Naive thymus-derived CD4-positive, alpha-beta T cell (primary cell): ENCODE measurements at regions not wholly inside any gene's neighbourhood (a gene's known extent, or its start where the extent isn't known, plus 50 kb on each side); places are given as distances from the start of the nearest gene placed in this dataset.

Experiments
- ATAC-seq: fragments of 150-1000 bp; cut with Tn5 transposase; 2 replicates; pipeline ENCODE4 v1.10.0; 2021; ENCODE audit warnings: mild to moderate bottlenecking, moderate library complexity
- CTCF ChIA-PET: fragments of 350-600 bp; sonication (Branson Sonifier 250); formaldehyde crosslinking; loops from one replicate; lab custom pipeline; 2021; ENCODE audit warnings: antibody characterized with exemption; lab: Charles Lee
- POLR2A ChIA-PET: fragments of 350-600 bp; sonication (Branson Sonifier 250); formaldehyde crosslinking; loops from one replicate; lab custom pipeline; 2021; ENCODE audit warnings: antibody characterized with exemption, inconsistent platforms; lab: Charles Lee
- DNase-seq, 9 donors: peaks; one replicate each; pipeline versions ENCODE4 v3.0.0 to v3.0.0-alpha.2; 2020 to 2022; ENCODE audit warnings: mixed read lengths in 1 of 9
- H3K27ac ChIP-seq: one replicate; pipeline ENCODE4 v1.7.0; 2013; ENCODE audit warnings: mild to moderate bottlenecking, low read depth, low read length, moderate library complexity
- H3K27me3 ChIP-seq, 2 donors: one replicate each; pipeline ENCODE4 v1.7.0; 2013; ENCODE audit warnings: low read length in 2 of 2, mild to moderate bottlenecking in 2 of 2, moderate library complexity in 2 of 2; ENCODE audit not compliant: control insufficient read depth in 2 of 2, insufficient read depth in 2 of 2
- H3K36me3 ChIP-seq, 3 experiments: 1 replicate in 2 of 3; 2 replicates in 1 of 3; pipeline ENCODE4 v1.7.0; 2013; ENCODE audit warnings: low read length in 3 of 3, mild to moderate bottlenecking in 3 of 3, moderate library complexity in 1 of 3; ENCODE audit not compliant: insufficient read depth in 3 of 3, control insufficient read depth in 2 of 3
- H3K4me1 ChIP-seq, 2 donors: one replicate each; pipeline ENCODE4 v1.7.0; 2013; ENCODE audit warnings: low read length in 2 of 2, mild to moderate bottlenecking in 2 of 2, moderate library complexity in 1 of 2; ENCODE audit not compliant: control insufficient read depth in 2 of 2, insufficient read depth in 2 of 2
- H3K4me3 ChIP-seq: 2 replicates; pipeline ENCODE4 v1.7.0; 2013; ENCODE audit warnings: mild to moderate bottlenecking, low read length
- H3K9me3 ChIP-seq, 3 experiments: 1 replicate in 2 of 3; 2 replicates in 1 of 3; pipeline ENCODE4 v1.7.0; 2013; ENCODE audit warnings: low read length in 3 of 3; ENCODE audit not compliant: control insufficient read depth in 2 of 3
- H3K27ac Mint-ChIP-seq, 9 donors: one replicate each; pipeline ENCODE4 v1.8.0; 2020 to 2022; ENCODE audit warnings: mixed read lengths in 9 of 9, mild to moderate bottlenecking in 8 of 9, moderate library complexity in 5 of 9, inconsistent platforms in 2 of 9
- H3K27me3 Mint-ChIP-seq, 5 donors: one replicate each; pipeline ENCODE4 v1.8.0; 2021 to 2022; ENCODE audit warnings: mixed read lengths in 5 of 5, mild to moderate bottlenecking in 1 of 5
- H3K36me3 Mint-ChIP-seq, 5 donors: one replicate each; pipeline ENCODE4 v1.8.0; 2020 to 2022; ENCODE audit warnings: mixed read lengths in 5 of 5, mild to moderate bottlenecking in 3 of 5, inconsistent platforms in 1 of 5
- H3K4me1 Mint-ChIP-seq, 7 donors: one replicate each; pipeline ENCODE4 v1.8.0; 2020 to 2022; ENCODE audit warnings: mixed read lengths in 7 of 7, mild to moderate bottlenecking in 3 of 7, inconsistent platforms in 1 of 7
- H3K4me3 Mint-ChIP-seq, 10 donors: one replicate each; pipeline ENCODE4 v1.8.0; 2020 to 2022; ENCODE audit warnings: mild to moderate bottlenecking in 10 of 10, mixed read lengths in 10 of 10, moderate library complexity in 6 of 10, inconsistent platforms in 2 of 10
- H3K9me3 Mint-ChIP-seq, 11 donors: one replicate each; pipeline ENCODE4 v1.8.0; 2020 to 2022; ENCODE audit warnings: mixed read lengths in 11 of 11, mild to moderate bottlenecking in 4 of 11, inconsistent platforms in 1 of 11, moderate library complexity in 1 of 11
- intact Hi-C, 2 donors: fragments of 100-400 bp; cut with micrococcal nuclease; formaldehyde crosslinking; loops; one replicate each; pipeline ENCODE4 v1.15.1; 2023

DNA sequence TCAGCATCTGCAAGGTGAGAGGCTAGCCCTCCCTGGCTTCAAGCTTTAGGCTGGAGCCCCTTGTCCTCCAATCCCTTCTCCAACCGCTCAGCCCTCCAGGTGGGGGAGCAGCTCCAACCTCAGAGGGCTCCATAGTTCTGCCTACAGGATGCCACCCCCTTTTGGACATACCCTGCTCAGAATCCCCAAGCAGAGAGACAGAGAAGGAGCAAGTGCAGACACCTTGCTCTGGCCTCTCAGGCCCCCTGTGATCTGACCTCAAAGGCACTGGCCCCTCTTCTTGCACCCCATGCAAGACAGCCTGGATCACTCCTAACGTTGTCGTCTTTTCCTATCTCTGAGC, 101.6 kb downstream of the C5orf15 start:
- H3K27ac Mint-ChIP-seq = no peak overlapping the region
- intact Hi-C loops = no loop called here

DNA sequence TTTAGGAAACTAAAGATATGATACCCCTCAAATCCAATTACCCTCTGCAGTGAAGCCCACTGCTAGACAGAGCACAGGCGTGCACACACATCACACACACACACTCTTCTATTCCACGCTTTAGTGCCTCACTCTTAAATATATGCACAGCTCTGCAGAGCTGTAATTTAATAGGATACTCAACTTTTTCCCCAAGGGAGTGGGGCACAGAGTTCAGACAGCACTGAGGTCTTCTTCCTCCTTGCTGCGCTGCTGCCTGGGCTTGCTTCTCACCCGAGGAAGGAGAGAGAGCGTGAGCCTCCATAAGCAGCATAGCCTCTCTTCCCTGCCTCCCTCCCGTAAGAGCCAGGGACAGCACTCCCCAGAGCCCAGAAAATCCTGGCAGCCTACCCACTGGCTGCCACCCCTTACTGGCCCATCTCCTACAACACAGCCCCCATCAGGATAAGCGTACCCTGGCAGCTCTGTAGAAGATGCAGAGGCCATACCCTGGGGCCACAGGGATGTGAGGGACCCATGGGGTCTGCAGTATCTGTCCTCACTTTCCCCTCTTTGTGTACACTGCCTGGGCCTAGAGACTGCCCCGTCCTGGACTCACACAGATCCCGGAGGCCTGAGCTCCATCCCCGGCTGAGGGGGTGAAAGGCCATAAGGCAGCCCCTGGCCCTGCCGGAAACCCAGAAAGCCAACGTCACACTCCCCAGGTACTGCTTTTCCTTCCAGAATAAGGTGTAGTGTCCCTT, 102.1 kb downstream of the C5orf15 start:
- no peak for DNase-seq
- H3K27ac Mint-ChIP-seq = no peak overlapping the region
- H3K4me3 ChIP-seq = no peak overlapping the region
- H3K27me3 Mint-ChIP-seq = peaks cover 0 to 18% (median 0%) of the 10 kb centered on the region in 5 donors
- no peak overlapping the region for H3K4me3 Mint-ChIP-seq
- ChIA-PET CTCF (interaction anchor here (0.8 kb wide), 1 partner anchor 756 kb away, joined by 4 read pairs; no protein-coding TSS in a partner anchor), POLR2A (interaction anchor here (0.8 kb wide), 1 partner anchor 306 kb away, joined by 3 read pairs; no protein-coding TSS in a partner anchor)
- peaks cover 0 to 2% (median 0%) of the 10 kb centered on the region in 11 donors for H3K9me3 Mint-ChIP-seq
- H3K4me1 ChIP-seq = no peaks in the 10 kb centered on the region
- ATAC-seq = no peak
- no peak overlapping the region for H3K27ac ChIP-seq
- H3K9me3 ChIP-seq = no peaks in the 10 kb centered on the region
- intact Hi-C loops = no loop called here
- H3K36me3 ChIP-seq = no peaks in the 10 kb centered on the region
- H3K4me1 Mint-ChIP-seq = peaks cover 0 to 19% (median 6%) of the 10 kb centered on the region in 7 donors
- H3K27me3 ChIP-seq = no peaks in the 10 kb centered on the region
- H3K36me3 Mint-ChIP-seq = no peaks in the 10 kb centered on the region

More for the DNA sequence above, 101.6 kb downstream of the C5orf15 start:
- no peaks in the 10 kb centered on the region for H3K27me3 ChIP-seq
- no peak for DNase-seq
- ChIA-PET CTCF (interaction anchor here (0.8 to 2.3 kb wide), 2 partner anchors 753 to 756 kb away, joined by 4 to 7 read pairs; no protein-coding TSS in a partner anchor), POLR2A (interaction anchor here (0.8 kb wide), 1 partner anchor 307 kb away, joined by 3 read pairs; no protein-coding TSS in a partner anchor)
- no peak overlapping the region for H3K4me3 ChIP-seq
- H3K4me3 Mint-ChIP-seq = no peak overlapping the region
- peaks cover 0 to 2% (median 0%) of the 10 kb centered on the region in 11 donors for H3K9me3 Mint-ChIP-seq
- H3K36me3 Mint-ChIP-seq = no peaks in the 10 kb centered on the region
- H3K4me1 Mint-ChIP-seq = peaks cover 0 to 17% (median 6%) of the 10 kb centered on the region in 7 donors
- H3K27ac ChIP-seq = no peak overlapping the region
- H3K36me3 ChIP-seq = no peaks in the 10 kb centered on the region
- peaks cover 0 to 22% (median 0%) of the 10 kb centered on the region in 5 donors for H3K27me3 Mint-ChIP-seq
- H3K4me1 ChIP-seq = no peaks in the 10 kb centered on the region
- ATAC-seq = no peak
- H3K9me3 ChIP-seq = no peaks in the 10 kb centered on the region

DNA sequence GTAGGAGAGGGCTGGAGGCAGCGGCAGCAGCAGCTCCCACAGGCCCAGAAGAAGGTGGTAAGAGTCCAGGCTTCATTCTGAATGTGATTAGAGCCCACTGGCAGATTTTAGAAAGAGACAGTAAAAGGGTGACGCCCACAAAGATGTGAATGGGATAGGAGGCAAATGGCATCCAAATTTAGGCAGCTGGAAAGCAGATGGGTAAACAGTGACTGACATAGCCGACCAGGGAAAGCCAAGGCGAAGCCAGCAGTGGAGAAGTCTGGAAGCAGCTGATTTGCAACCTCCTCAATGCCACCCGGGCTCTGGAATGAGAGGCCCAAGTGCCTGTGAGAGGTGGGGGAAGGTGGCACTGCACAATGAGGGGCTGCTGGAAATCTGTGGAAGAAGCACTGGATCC, 103.3 kb downstream of the C5orf15 start:
- H3K36me3 Mint-ChIP-seq = no peaks in the 10 kb centered on the region
- H3K9me3 Mint-ChIP-seq = peaks cover 0 to under 1% (median 0%) of the 10 kb centered on the region in 11 donors
- no peak overlapping the region for H3K4me3 Mint-ChIP-seq
- no peaks in the 10 kb centered on the region for H3K27me3 ChIP-seq
- ATAC-seq (no peak), DNase-seq (no peak)
- peaks cover 0 to 19% (median 6%) of the 10 kb centered on the region in 7 donors for H3K4me1 Mint-ChIP-seq
- peaks cover 0 to 17% (median 0%) of the 10 kb centered on the region in 5 donors for H3K27me3 Mint-ChIP-seq
- H3K27ac ChIP-seq = no peak overlapping the region
- H3K4me3 ChIP-seq = no peak overlapping the region
- intact Hi-C loops = no loop called here
- no peaks in the 10 kb centered on the region for H3K9me3 ChIP-seq
- no peaks in the 10 kb centered on the region for H3K36me3 ChIP-seq
- POLR2A ChIA-PET = no interaction called here
- no peaks in the 10 kb centered on the region for H3K4me1 ChIP-seq
- CTCF ChIA-PET = no interaction called here
- H3K27ac Mint-ChIP-seq = no peak overlapping the region

DNA sequence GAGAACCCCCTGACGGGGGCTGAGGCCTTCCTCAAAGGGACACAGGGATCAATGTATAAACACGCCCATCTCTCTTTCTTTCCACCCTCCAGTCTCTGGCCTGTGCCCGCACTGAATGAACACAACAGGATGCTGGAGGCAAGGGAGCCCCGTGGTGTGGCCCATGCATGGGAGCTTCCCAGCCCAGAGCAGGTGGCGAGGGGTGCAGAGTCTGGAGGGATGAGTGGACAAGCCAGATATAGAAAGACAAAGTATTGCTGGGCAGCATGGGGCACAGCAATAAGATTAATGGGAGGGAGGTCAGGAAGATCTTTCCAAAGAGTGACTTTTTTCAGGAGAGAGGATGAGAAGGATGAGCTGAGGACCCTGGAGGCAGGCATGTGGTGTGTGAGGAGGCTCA, 103.7 kb downstream of the C5orf15 start:
- Mint-ChIP-seq H3K4me1 (peaks cover 0 to 19% (median 6%) of the 10 kb centered on the region in 7 donors), H3K27ac (no peak overlapping the region), H3K27me3 (peaks cover 0 to 13% (median 1%) of the 10 kb centered on the region in 5 donors), H3K36me3 (no peaks in the 10 kb centered on the region), H3K9me3 (peaks cover 0 to 4% (median 0%) of the 10 kb centered on the region in 11 donors), H3K4me3 (no peak overlapping the region)
- CTCF ChIA-PET = no interaction called here
- Histone ChIP-seq H3K4me3 (no peak overlapping the region), H3K9me3 (no peaks in the 10 kb centered on the region), H3K27me3 (no peaks in the 10 kb centered on the region), H3K36me3 (no peaks in the 10 kb centered on the region), H3K4me1 (no peaks in the 10 kb centered on the region), H3K27ac (no peak overlapping the region)
- no peak for ATAC-seq
- intact Hi-C loops = no loop called here
- POLR2A ChIA-PET = no interaction called here
- no peak for DNase-seq

DNA sequence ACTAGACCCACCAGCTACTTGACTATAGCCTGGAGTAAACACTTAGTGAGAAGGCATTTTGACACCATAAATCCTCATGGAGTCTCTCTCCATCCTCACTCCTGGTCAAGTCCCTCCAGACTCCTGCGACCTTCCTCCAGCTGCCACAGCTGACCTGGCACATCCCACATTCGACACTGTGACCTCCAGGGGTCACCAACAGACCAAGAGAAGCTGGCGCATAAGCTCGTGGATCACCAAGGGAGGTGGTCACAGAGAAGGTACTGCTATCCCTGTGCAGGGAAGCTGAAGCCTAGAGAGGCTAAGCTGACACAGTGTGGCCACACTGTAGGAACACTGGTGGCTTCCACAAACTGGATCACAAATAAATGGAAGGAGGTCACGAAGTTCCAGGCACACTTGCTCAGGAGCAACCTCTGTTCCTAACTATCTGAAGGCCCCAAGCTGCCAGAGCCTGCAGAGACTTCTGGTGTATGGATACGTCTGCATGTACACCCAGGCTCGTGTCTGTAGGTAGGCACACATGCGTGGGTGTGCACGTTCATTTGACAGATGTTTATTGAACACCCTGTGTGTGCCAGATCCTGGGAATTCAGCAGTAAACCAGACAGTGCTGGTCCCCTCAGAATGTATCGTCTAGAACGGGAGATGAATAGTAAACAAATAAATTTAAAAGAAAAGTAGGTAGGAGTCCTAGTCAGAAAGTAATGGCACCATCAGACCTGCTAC, 104.4 kb downstream of the C5orf15 start:
- DNase-seq = no peak
- intact Hi-C loops = no loop called here
- POLR2A ChIA-PET = no interaction called here

DNA sequence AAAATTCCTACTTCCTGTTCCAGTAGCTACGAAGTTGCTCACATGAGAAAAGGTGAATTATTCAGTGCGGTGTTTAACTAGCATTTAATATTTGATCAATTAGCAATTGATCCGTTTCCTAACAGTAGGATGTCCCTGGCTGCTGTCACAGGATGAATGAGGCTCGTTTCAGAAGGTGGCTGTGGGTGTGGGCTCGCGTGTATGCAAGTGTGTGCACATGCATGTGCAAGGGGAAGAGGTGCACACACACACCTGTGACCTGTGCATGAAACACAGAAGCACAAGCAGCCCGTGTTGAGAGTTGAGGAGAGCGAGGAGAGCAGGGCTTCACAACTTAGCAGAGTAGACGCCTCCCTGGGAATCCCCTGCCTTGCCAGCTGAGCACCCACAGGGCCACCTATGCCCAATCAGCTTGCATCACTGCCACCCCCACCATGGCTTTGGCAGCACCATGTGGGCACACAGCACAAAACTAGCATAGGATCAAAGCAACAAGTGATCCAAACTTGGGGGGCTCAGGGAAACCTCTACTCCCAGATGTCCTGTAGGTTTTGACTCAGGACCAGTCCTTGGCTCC, 107.2 kb downstream of the C5orf15 start:
- Mint-ChIP-seq H3K4me3 (no peak overlapping the region), H3K36me3 (no peaks in the 10 kb centered on the region), H3K4me1 (peaks cover 0 to 11% (median 0%) of the 10 kb centered on the region in 7 donors), H3K27ac (no peak overlapping the region), H3K27me3 (peaks cover 0 to 4% (median 2%) of the 10 kb centered on the region in 5 donors), H3K9me3 (peaks cover 0 to 12% (median 6%) of the 10 kb centered on the region in 11 donors)
- Histone ChIP-seq H3K27ac (no peak overlapping the region), H3K36me3 (no peaks in the 10 kb centered on the region), H3K27me3 (no peaks in the 10 kb centered on the region), H3K4me1 (no peaks in the 10 kb centered on the region), H3K4me3 (no peak overlapping the region), H3K9me3 (no peaks in the 10 kb centered on the region)
- intact Hi-C loops = no loop called here
- peak; percentile 29 for ATAC-seq
- DNase-seq = no peak
- ChIA-PET POLR2A (no interaction called here), CTCF (no interaction called here)

More for the DNA sequence above, 104.4 kb downstream of the C5orf15 start:
- Mint-ChIP-seq H3K27me3 (peaks cover 0 to 7% (median 2%) of the 10 kb centered on the region in 5 donors), H3K27ac (peak overlapping the region in 1 of 9 donors; percentile 62), H3K4me3 (no peak overlapping the region), H3K4me1 (peaks cover 0 to 19% (median 2%) of the 10 kb centered on the region in 7 donors), H3K9me3 (peaks cover 0 to 7% (median 3%) of the 10 kb centered on the region in 11 donors), H3K36me3 (no peaks in the 10 kb centered on the region)
- CTCF ChIA-PET = no interaction called here
- Histone ChIP-seq H3K4me3 (no peak overlapping the region), H3K36me3 (no peaks in the 10 kb centered on the region), H3K27ac (no peak overlapping the region), H3K9me3 (no peaks in the 10 kb centered on the region), H3K4me1 (no peaks in the 10 kb centered on the region), H3K27me3 (no peaks in the 10 kb centered on the region)
- ATAC-seq = no peak
